Central memory CD8-positive, alpha-beta T cell (primary cell): ENCODE measurements at regions not wholly inside any gene's neighbourhood (a gene's known extent, or its start where the extent isn't known, plus 50 kb on each side); places are given as distances from the start of the nearest gene placed in this dataset.

Experiments
- ATAC-seq: fragments of 150-1000 bp; cut with Tn5 transposase; replicated peaks from 2 replicates; pipeline ENCODE4 v1.10.0; 2022; ENCODE audit warnings: mild to moderate bottlenecking, moderate FRiP score, moderate number of reproducible peaks; ENCODE audit not compliant: poor library complexity, severe bottlenecking; ENCODE audit errors: extremely low read depth
- DNase-seq, 2 donors: peaks; one replicate each; pipeline ENCODE4 v3.0.0; 2021; ENCODE audit warnings: low spot score in 2 of 2
- H3K27ac Mint-ChIP-seq: one replicate; pipeline ENCODE4 v1.8.0; 2022; ENCODE audit warnings: low read depth, mild to moderate bottlenecking, moderate library complexity, mixed read lengths
- H3K27me3 Mint-ChIP-seq: one replicate; pipeline ENCODE4 v1.8.0; 2022; ENCODE audit warnings: mixed read lengths
- H3K36me3 Mint-ChIP-seq: one replicate; pipeline ENCODE4 v1.8.0; 2022; ENCODE audit warnings: mild to moderate bottlenecking, moderate library complexity, mixed read lengths; ENCODE audit not compliant: insufficient read depth
- H3K4me1 Mint-ChIP-seq: one replicate; pipeline ENCODE4 v1.8.0; 2022; ENCODE audit warnings: mixed read lengths
- H3K4me3 Mint-ChIP-seq: one replicate; pipeline ENCODE4 v1.8.0; 2022; ENCODE audit warnings: mild to moderate bottlenecking, moderate library complexity, mixed read lengths
- H3K9me3 Mint-ChIP-seq: one replicate; pipeline ENCODE4 v1.8.0; 2022; ENCODE audit warnings: mixed read lengths

DNA sequence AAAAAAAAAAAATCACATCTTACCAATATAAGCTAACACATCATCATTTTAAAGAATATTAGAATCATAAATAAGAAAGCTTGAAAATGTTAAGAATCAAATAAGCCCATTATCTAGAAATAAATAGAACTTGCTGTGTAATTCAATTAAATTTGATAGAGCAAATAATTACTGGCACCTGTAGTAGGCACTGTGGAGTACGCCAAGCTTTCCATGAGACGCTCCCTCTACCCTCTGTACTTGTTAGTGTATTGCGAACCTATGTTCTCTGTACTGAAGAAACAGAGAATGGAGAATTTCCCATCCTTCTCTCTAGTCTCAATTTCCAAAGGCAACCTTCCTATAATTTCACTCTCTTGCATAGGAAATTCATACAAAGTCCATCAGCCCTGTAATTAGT is 61.7 kb upstream of the HAND2 start:
- peaks cover 21% of the 10 kb centered on the region for H3K27me3 Mint-ChIP-seq
- no peak overlapping the region for H3K27ac Mint-ChIP-seq
- DNase-seq (no peak), ATAC-seq (no peak)
- no peaks in the 10 kb centered on the region for H3K4me1 Mint-ChIP-seq
- peaks cover 2% of the 10 kb centered on the region for H3K36me3 Mint-ChIP-seq
- no peaks in the 10 kb centered on the region for H3K9me3 Mint-ChIP-seq
- no peak overlapping the region for H3K4me3 Mint-ChIP-seq

DNA sequence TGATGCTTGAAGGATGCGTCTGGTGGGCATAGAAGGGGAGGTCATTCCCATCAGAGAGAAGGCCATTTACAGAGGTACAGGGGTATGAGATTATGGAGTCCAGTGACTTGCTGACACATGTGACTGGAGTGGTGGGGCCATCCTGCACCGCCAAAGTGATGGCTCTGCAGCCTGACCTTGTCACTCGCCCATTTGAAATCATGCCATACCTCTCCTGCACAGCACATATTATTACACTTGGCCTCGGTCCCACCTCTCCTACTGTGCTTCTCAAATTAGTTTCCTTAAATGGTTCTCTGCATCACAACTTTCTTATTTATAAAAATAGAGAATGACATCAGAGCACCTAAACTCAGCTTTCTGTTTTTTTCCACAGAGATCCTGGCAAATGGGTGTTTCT is 60.7 kb upstream of the HAND2 start:
- Mint-ChIP-seq H3K36me3 (peaks cover 2% of the 10 kb centered on the region), H3K9me3 (no peaks in the 10 kb centered on the region), H3K4me3 (no peak overlapping the region), H3K27ac (no peak overlapping the region), H3K4me1 (no peaks in the 10 kb centered on the region), H3K27me3 (peaks cover 30% of the 10 kb centered on the region)
- ATAC-seq (no peak), DNase-seq (no peak)

DNA sequence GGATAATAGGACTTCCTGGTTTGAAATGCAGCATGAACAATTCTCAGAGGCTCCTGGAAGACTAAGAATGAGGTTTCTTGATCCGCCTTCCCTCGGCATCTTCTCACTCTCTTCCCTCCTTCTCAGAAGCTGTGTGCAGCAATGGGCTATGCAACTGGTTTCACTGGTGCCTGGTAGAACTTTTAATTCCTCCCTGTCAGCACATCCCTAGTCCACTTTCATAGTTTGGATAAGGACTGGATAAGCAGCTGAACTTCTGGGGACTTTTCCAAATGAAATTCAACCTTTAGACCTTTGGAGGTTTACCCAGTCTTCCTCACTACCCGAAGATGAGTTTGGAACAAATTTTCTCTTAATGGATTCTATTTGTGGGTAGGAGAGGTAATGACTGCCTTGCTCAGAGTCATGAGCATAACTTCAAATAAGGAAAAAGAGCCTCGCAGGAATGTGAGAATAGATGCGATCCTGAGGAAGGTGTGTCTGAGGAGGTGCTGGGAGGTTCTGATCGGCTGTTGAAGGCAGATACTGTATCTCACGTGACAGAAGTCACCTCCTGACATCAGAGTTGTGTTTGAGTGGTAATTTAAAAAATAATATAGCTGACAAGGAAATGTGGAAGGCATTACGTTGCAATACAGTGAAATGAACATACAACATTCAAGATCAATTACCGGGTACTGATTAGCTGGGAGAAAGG is 56.0 kb upstream of the HAND2 start:
- Mint-ChIP-seq H3K36me3 (peaks cover 2% of the 10 kb centered on the region), H3K27ac (no peak overlapping the region), H3K27me3 (peaks cover 45% of the 10 kb centered on the region), H3K4me1 (no peaks in the 10 kb centered on the region), H3K4me3 (no peak overlapping the region), H3K9me3 (no peaks in the 10 kb centered on the region)
- no peak for ATAC-seq
- no peak for DNase-seq

GRCh38 chr4:173584506-173584905 is 54.5 kb upstream of the HAND2 start:
- Mint-ChIP-seq H3K9me3 (no peaks in the 10 kb centered on the region), H3K27ac (no peak overlapping the region), H3K27me3 (peaks cover 38% of the 10 kb centered on the region), H3K36me3 (no peaks in the 10 kb centered on the region), H3K4me3 (no peak overlapping the region), H3K4me1 (no peaks in the 10 kb centered on the region)
- ATAC-seq (no peak), DNase-seq (no peak)
